ENCODE measurements at regions not wholly inside any gene's neighbourhood (a gene's known extent, or its start where the extent isn't known, plus 50 kb on each side); places are given as distances from the start of the nearest gene placed in this dataset.

DNA sequence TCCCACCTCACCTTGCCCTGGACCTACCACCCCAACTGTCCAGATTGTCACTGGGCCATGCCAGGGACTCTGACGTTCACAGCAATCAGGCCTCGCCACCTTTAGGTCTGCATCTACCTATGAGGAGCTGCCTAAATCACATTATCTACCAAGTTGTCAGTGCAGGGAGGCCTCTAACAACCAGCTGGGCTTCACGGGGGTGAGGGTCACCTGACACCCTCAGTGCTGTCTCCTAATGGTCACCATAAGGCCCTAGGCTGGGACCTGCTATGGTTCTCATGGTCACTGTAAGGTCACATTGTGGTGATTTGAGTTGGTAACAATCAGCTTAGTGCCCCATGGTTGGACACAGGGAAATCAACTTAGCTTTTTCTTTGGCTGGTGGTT lies 119.2 kb upstream of the CXCL14 start:
- no peak for TF ChIP-seq CTCF (IDR thresholded peaks at IDR 0.05)
- no peak for TF ChIP-seq POLR2A (IDR thresholded peaks at IDR 0.05)
